HG02970 (cell line): ENCODE measurements at regions not wholly inside any gene's neighbourhood (a gene's known extent, or its start where the extent isn't known, plus 50 kb on each side); places are given as distances from the start of the nearest gene placed in this dataset.

Source experiments
- ATAC-seq: cut with Tn5 transposase; IDR thresholded peaks from one replicate; pipeline ENCODE4 v1.9.1; 2021; ENCODE audit warnings: mild to moderate bottlenecking, moderate library complexity, moderate number of reproducible peaks; ENCODE audit not compliant: unreplicated experiment, low FRiP score

DNA sequence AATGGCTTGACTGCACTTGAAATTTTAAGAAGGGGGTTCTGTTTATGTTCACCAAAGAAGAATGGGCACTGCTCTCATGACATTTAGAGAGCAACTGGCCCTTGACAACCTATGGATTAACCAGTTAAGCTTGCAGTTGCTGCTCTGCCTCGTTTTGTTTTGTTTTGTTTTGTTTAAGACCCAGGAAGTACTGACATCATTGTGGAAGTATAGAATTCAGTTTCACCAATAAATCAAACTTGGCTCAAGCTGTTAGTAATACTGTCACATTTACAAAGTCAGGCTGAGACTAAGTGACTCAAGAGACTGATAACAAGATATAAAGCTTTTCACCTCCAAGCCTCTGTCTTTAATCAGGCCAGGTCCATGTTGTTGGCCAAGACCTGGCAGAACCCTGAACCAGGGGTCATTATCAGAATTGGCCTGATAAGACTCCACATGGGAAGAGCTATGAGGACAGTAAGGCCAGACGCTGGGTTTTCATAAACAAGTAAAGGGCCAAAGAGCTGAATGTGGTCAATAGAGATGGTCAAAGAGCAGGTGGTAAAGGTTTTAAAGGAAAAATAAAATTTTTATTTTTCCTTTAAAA, 99.4 kb upstream of the VGLL2 start:
- no peak for ATAC-seq

DNA sequence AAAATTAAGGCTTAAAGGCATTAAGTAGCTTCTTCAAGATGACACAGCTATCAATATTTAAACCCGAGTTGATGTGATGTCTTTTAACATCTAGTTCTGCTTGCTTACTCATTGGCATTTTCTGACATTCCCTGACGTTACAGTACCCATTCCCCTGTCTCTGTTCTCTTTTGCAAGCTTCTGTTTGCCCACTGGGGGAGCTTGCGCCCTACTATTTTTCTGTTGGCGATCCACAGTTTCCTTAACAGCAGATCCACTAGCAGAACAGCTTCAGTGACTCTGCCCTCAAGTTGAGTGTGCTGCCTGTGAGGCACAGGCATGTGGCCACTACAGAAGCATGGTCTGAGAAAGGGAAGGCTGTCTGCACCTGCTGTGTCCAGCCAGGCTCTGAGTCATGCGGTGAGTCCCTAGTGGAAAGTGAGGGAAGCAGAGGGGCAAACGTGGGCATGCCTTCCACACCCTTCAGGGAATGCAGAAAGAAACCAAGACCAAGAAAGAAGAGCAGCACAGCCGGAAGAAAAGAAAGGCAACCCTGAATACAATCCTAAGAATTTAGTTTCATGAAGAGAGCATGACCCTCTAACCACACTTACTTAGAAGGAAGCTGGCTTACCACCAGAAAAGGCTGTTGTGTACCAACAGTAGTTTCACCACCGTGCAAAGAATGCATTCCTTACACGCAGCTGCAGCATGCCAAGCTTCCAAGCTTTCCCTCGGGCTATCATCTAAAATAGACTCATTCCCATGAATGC, 97.7 kb upstream of the VGLL2 start:
- no peak for ATAC-seq

GRCh38 chr6:117168296-117169063, 96.9 kb upstream of the VGLL2 start:
- ATAC-seq: no peak

DNA sequence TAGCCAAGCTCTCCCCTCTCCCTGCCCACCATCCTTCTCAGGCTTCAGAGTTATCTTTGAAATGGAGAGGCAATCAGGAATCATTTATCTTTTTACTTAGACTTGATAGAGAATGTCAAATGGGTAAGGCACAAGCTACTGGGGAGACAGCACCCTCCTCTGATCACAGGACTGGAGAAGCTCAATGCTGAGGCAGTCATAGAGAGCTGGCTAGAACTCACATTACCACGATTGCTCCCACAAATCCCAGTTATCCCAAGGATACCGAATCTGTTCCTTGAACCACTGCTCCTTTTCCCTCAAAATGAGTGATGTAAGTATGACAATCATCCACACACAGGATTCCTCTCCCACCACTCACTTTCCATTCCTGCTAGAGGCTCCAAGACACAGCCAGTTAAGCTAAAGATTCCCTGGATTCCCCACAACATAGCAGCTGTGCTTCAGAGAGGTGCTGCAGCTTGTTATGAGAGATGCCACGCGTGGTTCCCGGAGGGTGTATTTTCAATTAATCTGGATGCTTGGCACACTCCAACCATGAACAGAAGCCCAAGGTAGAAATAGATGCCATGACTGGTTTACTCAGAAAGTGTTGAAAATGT, 96.2 kb upstream of the VGLL2 start:
- ATAC-seq: no peak

DNA sequence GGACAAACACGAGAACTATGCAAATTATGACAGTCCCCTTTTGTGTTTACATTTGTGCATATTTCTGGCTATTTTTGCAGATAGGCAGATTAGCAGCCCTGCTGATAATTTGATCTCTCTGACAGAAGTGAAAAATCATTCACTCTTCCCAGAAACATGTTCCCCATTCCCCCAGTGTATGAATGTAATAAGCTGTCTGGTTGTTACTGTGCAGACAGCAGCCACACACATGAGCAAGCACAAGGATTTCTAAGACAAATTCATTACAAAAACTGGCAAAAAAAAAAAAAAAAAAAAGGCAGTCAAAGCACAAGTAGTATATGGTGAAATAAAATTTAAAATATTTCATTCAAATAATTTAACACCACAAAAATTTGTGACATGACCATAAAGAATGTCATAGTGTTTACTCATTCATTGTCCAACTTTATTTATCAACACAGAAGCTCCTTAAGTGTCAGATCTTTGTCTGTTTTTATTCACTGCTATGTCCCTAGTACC, 95.5 kb upstream of the VGLL2 start:
- no peak for ATAC-seq

GRCh38 chr6:117174835-117175360, 90.5 kb upstream of the VGLL2 start:
- ATAC-seq: no peak

DNA sequence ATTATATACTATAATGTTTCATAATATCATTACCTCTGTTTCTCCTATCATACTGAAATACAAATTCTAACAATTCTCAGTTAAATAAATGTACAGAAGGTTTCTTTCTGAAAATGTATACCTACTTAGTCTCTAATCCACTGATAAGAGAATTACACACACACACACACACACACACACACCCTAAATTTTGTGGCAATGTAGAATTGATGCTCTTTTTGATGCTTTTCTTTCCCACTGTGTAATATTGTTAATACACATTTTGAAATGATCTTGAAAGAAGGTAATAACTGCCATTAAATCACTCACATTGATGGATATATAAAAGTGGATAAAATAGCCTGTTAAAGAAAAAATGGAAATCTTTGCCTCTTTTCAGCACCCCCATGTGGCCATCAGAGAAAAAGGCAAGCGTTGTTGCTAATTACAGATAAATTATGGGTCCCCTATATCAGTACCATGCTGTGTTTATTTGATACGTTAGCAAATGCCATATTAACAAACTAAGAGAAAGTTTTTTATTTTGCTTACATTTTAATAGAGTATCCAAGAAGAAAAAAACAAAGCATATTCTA, 76.6 kb upstream of the VGLL2 start:
- ATAC-seq: no peak

- ATAC-seq: no peak
Measured at GRCh38 chr6:117191009-117191408, 74.3 kb upstream of the VGLL2 start.

GRCh38 chr6:117191448-117191847, 73.9 kb upstream of the VGLL2 start:
- no peak for ATAC-seq

- no peak for ATAC-seq
Measured at GRCh38 chr6:117194271-117194670, 71.1 kb upstream of the VGLL2 start.

DNA sequence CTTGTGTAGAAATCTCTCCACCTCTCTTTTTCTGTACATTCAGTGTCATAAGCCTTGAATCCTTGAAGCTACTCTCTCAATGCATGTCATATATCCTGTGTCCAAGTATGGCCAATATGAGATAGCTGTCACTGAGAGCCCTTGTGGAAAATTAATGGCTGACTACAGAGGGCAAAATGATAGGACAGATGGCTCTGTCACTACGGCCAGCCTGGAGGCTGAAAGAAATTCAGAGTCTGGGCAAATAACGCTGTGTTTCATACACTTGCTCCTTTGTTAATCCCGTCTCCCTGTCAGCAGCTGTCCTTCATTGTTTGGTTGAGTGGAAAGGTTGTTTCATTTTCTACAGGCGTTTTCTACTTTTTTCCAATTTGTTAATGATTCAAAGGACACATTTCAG, 70.4 kb upstream of the VGLL2 start:
- ATAC-seq: no peak

GRCh38 chr6:117195728-117196127, 69.6 kb upstream of the VGLL2 start:
- no peak for ATAC-seq

DNA sequence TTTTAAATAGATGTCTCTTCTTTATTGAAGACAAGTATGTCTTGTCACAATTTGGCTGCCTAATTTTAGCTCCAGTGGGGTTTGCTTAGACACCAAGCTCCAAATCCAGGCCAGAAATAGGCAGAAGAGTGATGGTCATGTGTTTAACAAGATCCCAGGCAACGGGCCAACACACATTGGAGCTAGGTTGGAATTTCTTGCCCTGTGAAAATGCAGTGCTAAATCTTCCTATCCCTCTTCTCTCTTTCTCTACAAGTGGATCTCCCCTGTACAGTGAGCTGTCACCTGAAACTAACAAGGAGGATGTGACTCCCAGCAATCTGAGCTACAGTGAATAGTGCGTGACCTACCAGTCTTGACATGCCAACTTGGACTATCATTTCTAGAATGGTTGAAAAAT, 65.3 kb upstream of the VGLL2 start:
- no peak for ATAC-seq

GRCh38 chr6:117204903-117205302, 60.5 kb upstream of the VGLL2 start:
- ATAC-seq: no peak

- no peak for ATAC-seq
Measured at GRCh38 chr6:117205876-117206275, 59.5 kb upstream of the VGLL2 start.

DNA sequence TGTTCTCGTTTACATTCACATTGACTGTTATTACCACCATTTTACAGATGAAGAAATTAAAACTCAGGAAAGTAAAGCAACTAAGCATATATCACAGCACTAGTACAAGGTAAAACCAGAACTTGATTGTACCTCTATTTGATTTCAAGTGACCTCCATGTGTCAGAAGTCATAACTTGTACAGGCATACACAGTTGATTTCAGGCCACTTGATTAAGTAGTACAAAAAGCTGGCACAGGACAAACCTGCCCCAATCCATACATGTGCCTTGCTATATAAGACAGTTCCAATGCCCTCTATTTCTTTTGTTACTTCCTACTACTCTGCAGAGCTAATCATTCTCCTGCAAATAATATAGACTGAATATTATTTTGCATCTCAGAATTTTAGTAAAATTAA, 58.8 kb upstream of the VGLL2 start:
- ATAC-seq: no peak

- ATAC-seq: no peak
Measured at GRCh38 chr6:117206944-117207687, 58.2 kb upstream of the VGLL2 start.

DNA sequence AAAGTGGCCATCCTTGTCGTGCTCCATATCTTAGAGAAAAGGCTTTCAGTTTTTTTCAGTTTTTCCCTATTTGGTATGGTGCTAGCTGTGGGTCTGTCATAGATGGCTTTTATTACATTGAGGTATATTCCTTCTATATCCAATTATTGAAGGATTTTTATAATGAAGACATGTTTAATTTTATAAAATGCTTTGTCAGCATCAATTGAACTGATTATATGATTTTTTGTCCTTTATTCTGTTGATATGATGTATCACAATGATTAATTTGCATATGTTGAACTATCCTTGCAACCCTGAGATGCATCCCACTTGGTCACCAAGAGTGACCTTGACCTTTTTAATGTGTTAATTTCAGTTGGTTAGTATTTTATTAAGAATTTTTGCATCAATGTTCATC, 55.1 kb upstream of the VGLL2 start:
- no peak for ATAC-seq

DNA sequence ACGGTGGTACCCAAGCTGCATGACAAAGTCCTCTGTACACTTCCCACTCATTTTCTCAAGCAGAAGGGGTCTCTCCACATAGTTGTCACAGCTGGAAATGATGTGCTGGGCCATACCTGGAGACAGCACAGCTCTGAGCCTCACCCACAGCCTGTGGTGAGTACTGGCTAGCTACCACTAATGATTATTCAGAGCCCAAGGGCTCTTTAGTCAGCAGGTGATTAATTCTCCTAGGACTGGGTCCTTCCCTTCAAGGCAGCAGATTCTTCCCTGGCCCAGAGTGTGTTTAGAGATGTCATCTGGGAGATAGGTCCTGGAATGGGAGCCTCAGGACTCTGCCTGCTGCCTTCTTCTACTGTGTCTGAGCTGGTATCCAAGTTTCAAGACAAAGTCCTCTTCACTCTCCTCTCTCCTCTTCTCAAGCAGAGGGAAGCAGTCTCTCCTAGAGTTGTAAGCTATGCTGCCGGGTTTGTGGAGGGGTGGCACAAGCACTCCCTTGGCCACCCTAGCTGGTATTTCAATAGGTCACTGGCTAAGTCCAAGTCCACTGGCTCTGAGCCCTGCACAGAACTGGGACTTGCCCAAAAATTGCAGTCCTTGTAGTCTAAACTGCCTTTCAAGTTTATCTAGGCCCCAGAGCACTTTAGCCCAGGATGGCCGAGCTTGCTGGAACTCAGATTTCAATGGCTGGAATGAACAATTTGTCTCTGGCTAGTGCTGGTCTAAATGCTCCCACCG, 49.8 kb upstream of the VGLL2 start:
- no peak for ATAC-seq
